B cell (primary cell): ENCODE measurements at regions not wholly inside any gene's neighbourhood (a gene's known extent, or its start where the extent isn't known, plus 50 kb on each side); places are given as distances from the start of the nearest gene placed in this dataset.

ENCODE experiments used
- ATAC-seq: fragments of 200-7000 bp; cut with Tn5 transposase; one replicate; pipeline ENCODE4 v1.10.0; 2021; ENCODE audit warnings: low read depth, mild to moderate bottlenecking, moderate number of reproducible peaks, moderate library complexity
- CTCF ChIA-PET: fragments of 350-600 bp; sonication (Branson Sonifier 250); formaldehyde crosslinking; loops from one replicate; lab custom pipeline; 2021; ENCODE audit warnings: antibody characterized with exemption, inconsistent platforms; lab: Charles Lee
- POLR2A ChIA-PET: fragments of 350-600 bp; sonication (Branson Sonifier 250); formaldehyde crosslinking; loops from one replicate; lab custom pipeline; 2021; ENCODE audit warnings: antibody characterized with exemption; lab: Charles Lee
- DNase-seq: peaks from one replicate; pipeline ENCODE4 v3.0.0; 2013
- H2AFZ ChIP-seq: 2 replicates; pipeline ENCODE4 v1.6.1; 2012; ENCODE audit warnings: mild to moderate bottlenecking, low read depth, low read length; ENCODE audit not compliant: insufficient read depth, poor library complexity, severe bottlenecking
- H3K27ac ChIP-seq, 2 donors: 1 replicate in 1 of 2; 2 replicates in 1 of 2; pipeline ENCODE4 v1.5.1; 2012 to 2013; ENCODE audit warnings: low read length in 2 of 2, mild to moderate bottlenecking in 2 of 2, moderate library complexity in 1 of 2
- H3K27me3 ChIP-seq, 4 experiments: fragments of 200-600 bp in 1 of 4; sonication (generic) in 1 of 4; replicated peaks in 1 of 4; 1 replicate in 2 of 4; 2 replicates in 2 of 4; pipeline versions ENCODE4 v1.6.1 to v1.7.0; 2013 to 2016; ENCODE audit warnings: low read length in 3 of 4, mild to moderate bottlenecking in 2 of 4, mixed read lengths in 1 of 4, moderate library complexity in 1 of 4; ENCODE audit not compliant: insufficient read depth in 4 of 4, control insufficient read depth in 3 of 4; ENCODE audit errors: control extremely low read depth in 1 of 4
- H3K36me3 ChIP-seq, 2 experiments: replicated peaks in 1 of 2; 1 replicate in 1 of 2; 2 replicates in 1 of 2; pipeline versions ENCODE4 v1.6.1 to v1.7.1; 2013; ENCODE audit warnings: low read length in 1 of 2; ENCODE audit not compliant: insufficient read depth in 2 of 2, control insufficient read depth in 1 of 2; ENCODE audit errors: control extremely low read depth in 1 of 2, extremely low read depth in 1 of 2
- H3K4me1 ChIP-seq, 2 donors: fragments of 200-600 bp in 1 of 2; sonication (generic) in 1 of 2; 1 replicate in 1 of 2; 2 replicates in 1 of 2; pipeline versions ENCODE4 v1.5.1 to v1.6.1; 2013 to 2017; ENCODE audit warnings: low read length in 2 of 2; ENCODE audit not compliant: control insufficient read depth in 2 of 2, insufficient read depth in 2 of 2
- H3K4me2 ChIP-seq: replicated peaks from 2 replicates; pipeline ENCODE3; 2012; ENCODE audit warnings: mild to moderate bottlenecking, low read depth, low read length; ENCODE audit not compliant: poor library complexity, severe bottlenecking
- H3K4me3 ChIP-seq, 5 experiments: fragments of 200-600 bp in 1 of 5; sonication (generic) in 1 of 5; 1 replicate in 3 of 5; 2 replicates in 2 of 5; pipeline versions ENCODE4 v1.5.1 to v1.7.0; 2011 to 2016; ENCODE audit warnings: low read length in 4 of 5, mild to moderate bottlenecking in 4 of 5, low read depth in 2 of 5, control low read depth in 1 of 5, moderate library complexity in 1 of 5; ENCODE audit not compliant: insufficient read depth in 1 of 5; ENCODE audit errors: control extremely low read depth in 1 of 5, extremely low read depth in 1 of 5
- H3K79me2 ChIP-seq: fragments of 200-600 bp; sonication (generic); one replicate; pipeline ENCODE4 v1.6.0; 2016; ENCODE audit warnings: low read length; ENCODE audit not compliant: control insufficient read depth, insufficient read depth
- H3K9ac ChIP-seq: fragments of 200-600 bp; sonication (generic); 2 replicates; pipeline ENCODE4 v1.6.1; 2017; ENCODE audit warnings: mild to moderate bottlenecking, low read length, moderate library complexity
- H3K9me3 ChIP-seq, 3 donors: one replicate each; pipeline versions ENCODE4 v1.6.1 to v1.7.1; 2013; ENCODE audit warnings: low read length in 2 of 3; ENCODE audit not compliant: control insufficient read depth in 2 of 3, insufficient read depth in 1 of 3; ENCODE audit errors: control extremely low read depth in 1 of 3
- H4K20me1 ChIP-seq: 2 replicates; pipeline ENCODE4 v1.6.0; 2012; ENCODE audit warnings: mild to moderate bottlenecking, low read length; ENCODE audit not compliant: insufficient read depth, control insufficient read depth, poor library complexity, severe bottlenecking
- H3K27ac Mint-ChIP-seq: one replicate; pipeline ENCODE4 v1.8.0; 2021; ENCODE audit warnings: mixed read lengths
- H3K27me3 Mint-ChIP-seq: one replicate; pipeline ENCODE4 v1.8.0; 2021; ENCODE audit warnings: mixed read lengths
- H3K4me1 Mint-ChIP-seq: one replicate; pipeline ENCODE4 v1.8.0; 2021; ENCODE audit warnings: mixed read lengths
- H3K4me3 Mint-ChIP-seq: one replicate; pipeline ENCODE4 v1.8.0; 2021; ENCODE audit warnings: mixed read lengths
- H3K9me3 Mint-ChIP-seq: one replicate; pipeline ENCODE4 v1.8.0; 2022; ENCODE audit warnings: mixed read lengths; ENCODE audit not compliant: insufficient read depth
- EZH2 ChIP-seq: IDR thresholded peaks from 2 replicates; pipeline ENCODE4 v1.6.1; 2012; ENCODE audit warnings: borderline replicate concordance, low read depth, mild to moderate bottlenecking, moderate library complexity, low read length; ENCODE audit not compliant: insufficient read depth, poor library complexity, severe bottlenecking
- WGBS: methylation state at CpG from one replicate; pipeline ENCODE4 v1.1.5; 2013; ENCODE audit warnings: missing lambda C conversion rate; ENCODE audit not compliant: insufficient coverage; 5-methylcytosine and 5-hydroxymethylcytosine counted together
- intact Hi-C: fragments of 100-400 bp; cut with micrococcal nuclease; formaldehyde crosslinking; loops from one replicate; pipeline ENCODE4 v1.10.0; 2022
- TF ChIP-seq, protein P1 (sequence below): fragments of 200-600 bp; IDR thresholded peaks from one replicate; pipeline ENCODE4 v1.8.0; 2022; ENCODE audit warnings: antibody characterized with exemption, mild to moderate bottlenecking

DNA sequence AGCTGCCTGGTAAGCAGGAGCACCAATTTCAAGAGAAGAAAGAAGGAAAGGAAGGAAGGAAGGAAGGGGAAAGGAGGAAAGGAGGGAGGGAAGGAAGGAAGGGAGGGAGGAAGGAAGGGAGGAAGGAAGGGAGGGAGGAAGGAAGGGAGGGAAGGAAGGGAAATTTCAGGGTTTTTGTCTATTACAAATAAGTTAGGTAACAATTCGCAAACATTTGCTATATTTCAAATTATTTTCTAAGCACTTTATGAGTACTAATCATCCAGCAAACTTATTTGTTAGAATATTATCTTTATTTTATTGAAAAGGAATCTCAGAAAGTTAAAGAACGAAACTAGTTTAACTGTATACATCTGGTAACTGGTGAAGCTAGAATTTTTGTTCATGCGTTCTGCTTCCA is 921.7 kb downstream of the TBL1XR1 start:
- ATAC-seq: no peak
- no peak overlapping the region for H3K27ac ChIP-seq
- H3K4me1 ChIP-seq: no peaks in the 10 kb centered on the region
- no peaks in the 10 kb centered on the region for H3K79me2 ChIP-seq
- DNase-seq: no peak
- peaks cover 0 to 6% (median 2%) of the 10 kb centered on the region in 3 donors for H3K9me3 ChIP-seq
- no peak overlapping the region for H3K9ac ChIP-seq
- ChIA-PET CTCF (no interaction called here), POLR2A (no interaction called here)
- peaks cover 3% of the 10 kb centered on the region for H3K9me3 Mint-ChIP-seq
- H3K4me3 Mint-ChIP-seq: no peak overlapping the region
- no peak overlapping the region for H3K27ac Mint-ChIP-seq
- H3K4me2 ChIP-seq: no peak overlapping the region
- no peaks in the 10 kb centered on the region for H4K20me1 ChIP-seq
- WGBS: no CpG with 5 or more reads among the region's 3 CpGs
- intact Hi-C loops: no loop called here
- no peak for TF ChIP-seq EZH2
- TF ChIP-seq, protein P1, sequence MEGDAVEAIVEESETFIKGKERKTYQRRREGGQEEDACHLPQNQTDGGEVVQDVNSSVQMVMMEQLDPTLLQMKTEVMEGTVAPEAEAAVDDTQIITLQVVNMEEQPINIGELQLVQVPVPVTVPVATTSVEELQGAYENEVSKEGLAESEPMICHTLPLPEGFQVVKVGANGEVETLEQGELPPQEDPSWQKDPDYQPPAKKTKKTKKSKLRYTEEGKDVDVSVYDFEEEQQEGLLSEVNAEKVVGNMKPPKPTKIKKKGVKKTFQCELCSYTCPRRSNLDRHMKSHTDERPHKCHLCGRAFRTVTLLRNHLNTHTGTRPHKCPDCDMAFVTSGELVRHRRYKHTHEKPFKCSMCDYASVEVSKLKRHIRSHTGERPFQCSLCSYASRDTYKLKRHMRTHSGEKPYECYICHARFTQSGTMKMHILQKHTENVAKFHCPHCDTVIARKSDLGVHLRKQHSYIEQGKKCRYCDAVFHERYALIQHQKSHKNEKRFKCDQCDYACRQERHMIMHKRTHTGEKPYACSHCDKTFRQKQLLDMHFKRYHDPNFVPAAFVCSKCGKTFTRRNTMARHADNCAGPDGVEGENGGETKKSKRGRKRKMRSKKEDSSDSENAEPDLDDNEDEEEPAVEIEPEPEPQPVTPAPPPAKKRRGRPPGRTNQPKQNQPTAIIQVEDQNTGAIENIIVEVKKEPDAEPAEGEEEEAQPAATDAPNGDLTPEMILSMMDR: no peak
- H3K4me1 Mint-ChIP-seq: no peaks in the 10 kb centered on the region
- no peaks in the 10 kb centered on the region for H3K27me3 ChIP-seq
- H2AFZ ChIP-seq: no peak overlapping the region
- H3K36me3 ChIP-seq: no peaks in the 10 kb centered on the region
- no peak overlapping the region for H3K4me3 ChIP-seq
- no peaks in the 10 kb centered on the region for H3K27me3 Mint-ChIP-seq

DNA sequence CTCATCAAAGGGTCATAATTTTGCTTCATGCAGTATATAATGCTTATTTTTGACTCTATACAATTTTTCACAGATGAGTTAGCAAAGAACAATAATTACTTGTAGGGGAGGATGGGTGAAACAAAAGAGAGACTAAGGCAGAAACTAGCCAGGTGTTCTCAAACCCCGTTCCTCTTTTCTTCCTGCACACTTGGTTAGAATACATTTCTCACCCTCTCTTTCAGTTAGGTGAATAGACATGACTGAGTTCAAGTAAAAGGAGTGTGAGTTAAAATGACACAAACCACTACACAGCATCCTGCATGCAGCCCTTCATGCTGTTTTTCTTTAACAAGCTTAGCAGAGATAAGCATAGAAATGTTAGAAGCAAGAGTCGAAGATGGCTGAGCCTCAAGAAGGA is 922.2 kb downstream of the TBL1XR1 start:
- Histone ChIP-seq H4K20me1 (no peaks in the 10 kb centered on the region), H3K27ac (no peak overlapping the region), H3K79me2 (no peaks in the 10 kb centered on the region), H3K9me3 (peaks cover 0 to 3% (median 3%) of the 10 kb centered on the region in 3 donors), H3K9ac (no peak overlapping the region), H3K4me3 (no peak overlapping the region), H3K36me3 (no peaks in the 10 kb centered on the region), H2AFZ (no peak overlapping the region), H3K4me2 (no peak overlapping the region), H3K4me1 (no peaks in the 10 kb centered on the region), H3K27me3 (no peaks in the 10 kb centered on the region)
- no CpG with 5 or more reads among the region's 2 CpGs for WGBS
- CTCF ChIA-PET: no interaction called here
- H3K4me3 Mint-ChIP-seq: no peak overlapping the region
- TF ChIP-seq, protein P1: no peak
- no peak for TF ChIP-seq EZH2
- DNase-seq (no peak), ATAC-seq (no peak)
- POLR2A ChIA-PET: no interaction called here
- no peaks in the 10 kb centered on the region for H3K4me1 Mint-ChIP-seq
- no peaks in the 10 kb centered on the region for H3K27me3 Mint-ChIP-seq
- H3K27ac Mint-ChIP-seq: no peak overlapping the region
- peaks cover 3% of the 10 kb centered on the region for H3K9me3 Mint-ChIP-seq
- intact Hi-C loops: no loop called here
